Naive thymus-derived CD4-positive, alpha-beta T cell (primary cell): ENCODE measurements at regions not wholly inside any gene's neighbourhood (a gene's known extent, or its start where the extent isn't known, plus 50 kb on each side); places are given as distances from the start of the nearest gene placed in this dataset.
"Not testable (repeated sequence)": the region's sequence is repeated elsewhere in the genome, so short reads cannot be mapped to it uniquely, and the experiment has no call there.

ENCODE experiments used
- ATAC-seq: fragments of 150-1000 bp; cut with Tn5 transposase; 2 replicates; pipeline ENCODE4 v1.10.0; 2021; ENCODE audit warnings: mild to moderate bottlenecking, moderate library complexity
- CTCF ChIA-PET: fragments of 350-600 bp; sonication (Branson Sonifier 250); formaldehyde crosslinking; loops from one replicate; lab custom pipeline; 2021; ENCODE audit warnings: antibody characterized with exemption; lab: Charles Lee
- POLR2A ChIA-PET: fragments of 350-600 bp; sonication (Branson Sonifier 250); formaldehyde crosslinking; loops from one replicate; lab custom pipeline; 2021; ENCODE audit warnings: antibody characterized with exemption, inconsistent platforms; lab: Charles Lee
- DNase-seq, 9 donors: peaks; one replicate each; pipeline versions ENCODE4 v3.0.0 to v3.0.0-alpha.2; 2020 to 2022; ENCODE audit warnings: mixed read lengths in 1 of 9
- H3K27ac ChIP-seq: one replicate; pipeline ENCODE4 v1.7.0; 2013; ENCODE audit warnings: mild to moderate bottlenecking, low read depth, low read length, moderate library complexity
- H3K27me3 ChIP-seq, 2 donors: one replicate each; pipeline ENCODE4 v1.7.0; 2013; ENCODE audit warnings: low read length in 2 of 2, mild to moderate bottlenecking in 2 of 2, moderate library complexity in 2 of 2; ENCODE audit not compliant: control insufficient read depth in 2 of 2, insufficient read depth in 2 of 2
- H3K36me3 ChIP-seq, 3 experiments: 1 replicate in 2 of 3; 2 replicates in 1 of 3; pipeline ENCODE4 v1.7.0; 2013; ENCODE audit warnings: low read length in 3 of 3, mild to moderate bottlenecking in 3 of 3, moderate library complexity in 1 of 3; ENCODE audit not compliant: insufficient read depth in 3 of 3, control insufficient read depth in 2 of 3
- H3K4me1 ChIP-seq, 2 donors: one replicate each; pipeline ENCODE4 v1.7.0; 2013; ENCODE audit warnings: low read length in 2 of 2, mild to moderate bottlenecking in 2 of 2, moderate library complexity in 1 of 2; ENCODE audit not compliant: control insufficient read depth in 2 of 2, insufficient read depth in 2 of 2
- H3K4me3 ChIP-seq: 2 replicates; pipeline ENCODE4 v1.7.0; 2013; ENCODE audit warnings: mild to moderate bottlenecking, low read length
- H3K9me3 ChIP-seq, 3 experiments: 1 replicate in 2 of 3; 2 replicates in 1 of 3; pipeline ENCODE4 v1.7.0; 2013; ENCODE audit warnings: low read length in 3 of 3; ENCODE audit not compliant: control insufficient read depth in 2 of 3
- H3K27ac Mint-ChIP-seq, 9 donors: one replicate each; pipeline ENCODE4 v1.8.0; 2020 to 2022; ENCODE audit warnings: mixed read lengths in 9 of 9, mild to moderate bottlenecking in 8 of 9, moderate library complexity in 5 of 9, inconsistent platforms in 2 of 9
- H3K27me3 Mint-ChIP-seq, 5 donors: one replicate each; pipeline ENCODE4 v1.8.0; 2021 to 2022; ENCODE audit warnings: mixed read lengths in 5 of 5, mild to moderate bottlenecking in 1 of 5
- H3K36me3 Mint-ChIP-seq, 5 donors: one replicate each; pipeline ENCODE4 v1.8.0; 2020 to 2022; ENCODE audit warnings: mixed read lengths in 5 of 5, mild to moderate bottlenecking in 3 of 5, inconsistent platforms in 1 of 5
- H3K4me1 Mint-ChIP-seq, 7 donors: one replicate each; pipeline ENCODE4 v1.8.0; 2020 to 2022; ENCODE audit warnings: mixed read lengths in 7 of 7, mild to moderate bottlenecking in 3 of 7, inconsistent platforms in 1 of 7
- H3K4me3 Mint-ChIP-seq, 10 donors: one replicate each; pipeline ENCODE4 v1.8.0; 2020 to 2022; ENCODE audit warnings: mild to moderate bottlenecking in 10 of 10, mixed read lengths in 10 of 10, moderate library complexity in 6 of 10, inconsistent platforms in 2 of 10
- H3K9me3 Mint-ChIP-seq, 11 donors: one replicate each; pipeline ENCODE4 v1.8.0; 2020 to 2022; ENCODE audit warnings: mixed read lengths in 11 of 11, mild to moderate bottlenecking in 4 of 11, inconsistent platforms in 1 of 11, moderate library complexity in 1 of 11
- intact Hi-C, 2 donors: fragments of 100-400 bp; cut with micrococcal nuclease; formaldehyde crosslinking; loops; one replicate each; pipeline ENCODE4 v1.15.1; 2023

GRCh38 chr5:117138523-117138922 lies 563.9 kb upstream of the SEMA6A start:
- no peaks in the 10 kb centered on the region for H3K4me1 ChIP-seq
- no peak overlapping the region for H3K27ac ChIP-seq
- H3K27me3 ChIP-seq: no peaks in the 10 kb centered on the region
- no peaks in the 10 kb centered on the region for H3K36me3 ChIP-seq
- Mint-ChIP-seq H3K36me3 (no peaks in the 10 kb centered on the region), H3K4me1 (no peaks in the 10 kb centered on the region), H3K27ac (no peak overlapping the region), H3K9me3 (peaks cover 0 to 7% (median 0%) of the 10 kb centered on the region in 11 donors), H3K27me3 (no peaks in the 10 kb centered on the region), H3K4me3 (no peak overlapping the region)
- CTCF ChIA-PET: no interaction called here
- POLR2A ChIA-PET: no interaction called here
- no peak overlapping the region for H3K4me3 ChIP-seq
- no peak for ATAC-seq
- no peaks in the 10 kb centered on the region for H3K9me3 ChIP-seq
- DNase-seq: no peak
- intact Hi-C loops: no loop called here

- H3K9me3 ChIP-seq: no peaks in the 10 kb centered on the region
- no peak overlapping the region for H3K27ac ChIP-seq
- no peak overlapping the region for H3K4me3 ChIP-seq
- CTCF ChIA-PET: no interaction called here
- DNase-seq (no peak), ATAC-seq (no peak)
- Mint-ChIP-seq H3K4me3 (no peak overlapping the region), H3K36me3 (no peaks in the 10 kb centered on the region), H3K27me3 (no peaks in the 10 kb centered on the region), H3K27ac (no peak overlapping the region), H3K4me1 (no peaks in the 10 kb centered on the region), H3K9me3 (peaks cover 0 to 6% (median 0%) of the 10 kb centered on the region in 11 donors)
- no peaks in the 10 kb centered on the region for H3K36me3 ChIP-seq
- intact Hi-C loops: no loop called here
- H3K4me1 ChIP-seq: no peaks in the 10 kb centered on the region
- no peaks in the 10 kb centered on the region for H3K27me3 ChIP-seq
- POLR2A ChIA-PET: no interaction called here
Observed at GRCh38 chr5:117135851-117136250, 561.2 kb upstream of the SEMA6A start.

GRCh38 chr5:117133198-117133597 lies 558.6 kb upstream of the SEMA6A start:
- POLR2A ChIA-PET: no interaction called here
- no peaks in the 10 kb centered on the region for H3K36me3 Mint-ChIP-seq

DNA sequence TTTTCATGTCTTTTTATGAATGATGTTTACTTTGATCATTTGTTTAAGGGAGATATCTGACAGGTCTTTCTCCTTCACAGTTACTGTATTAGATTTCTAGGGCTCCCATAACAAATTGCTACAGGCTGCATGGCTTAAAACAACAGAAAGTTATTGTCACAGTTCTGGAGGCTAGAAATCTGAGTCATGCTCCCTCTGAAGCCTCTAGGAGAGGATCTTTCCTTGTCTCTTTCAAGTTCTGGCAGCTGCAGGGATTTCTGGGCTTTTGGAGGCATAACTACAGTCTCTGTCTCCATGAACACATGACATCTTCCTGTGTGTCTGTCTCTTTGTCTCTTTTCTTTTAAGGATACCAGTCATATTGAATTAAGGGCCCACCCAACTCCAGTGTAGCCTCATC lies 557.3 kb upstream of the SEMA6A start:
- no peak overlapping the region for H3K4me3 ChIP-seq
- H3K9me3 Mint-ChIP-seq: peaks cover 0 to 26% (median 3%) of the 10 kb centered on the region in 11 donors
- CTCF ChIA-PET: no interaction called here

More at GRCh38 chr5:117133198-117133597, 558.6 kb upstream of the SEMA6A start:
- Histone ChIP-seq H3K9me3 (no peaks in the 10 kb centered on the region), H3K27ac (no peak overlapping the region), H3K36me3 (no peaks in the 10 kb centered on the region), H3K27me3 (no peaks in the 10 kb centered on the region), H3K4me1 (no peaks in the 10 kb centered on the region), H3K4me3 (no peak overlapping the region)
- ATAC-seq (no peak), DNase-seq (no peak)
- no peaks in the 10 kb centered on the region for H3K27me3 Mint-ChIP-seq
- no peaks in the 10 kb centered on the region for H3K4me1 Mint-ChIP-seq
- no peak overlapping the region for H3K4me3 Mint-ChIP-seq
- intact Hi-C loops: no loop called here
- no peak overlapping the region for H3K27ac Mint-ChIP-seq
- CTCF ChIA-PET: no interaction called here
- peaks cover 0 to 16% (median 2%) of the 10 kb centered on the region in 11 donors for H3K9me3 Mint-ChIP-seq

DNA sequence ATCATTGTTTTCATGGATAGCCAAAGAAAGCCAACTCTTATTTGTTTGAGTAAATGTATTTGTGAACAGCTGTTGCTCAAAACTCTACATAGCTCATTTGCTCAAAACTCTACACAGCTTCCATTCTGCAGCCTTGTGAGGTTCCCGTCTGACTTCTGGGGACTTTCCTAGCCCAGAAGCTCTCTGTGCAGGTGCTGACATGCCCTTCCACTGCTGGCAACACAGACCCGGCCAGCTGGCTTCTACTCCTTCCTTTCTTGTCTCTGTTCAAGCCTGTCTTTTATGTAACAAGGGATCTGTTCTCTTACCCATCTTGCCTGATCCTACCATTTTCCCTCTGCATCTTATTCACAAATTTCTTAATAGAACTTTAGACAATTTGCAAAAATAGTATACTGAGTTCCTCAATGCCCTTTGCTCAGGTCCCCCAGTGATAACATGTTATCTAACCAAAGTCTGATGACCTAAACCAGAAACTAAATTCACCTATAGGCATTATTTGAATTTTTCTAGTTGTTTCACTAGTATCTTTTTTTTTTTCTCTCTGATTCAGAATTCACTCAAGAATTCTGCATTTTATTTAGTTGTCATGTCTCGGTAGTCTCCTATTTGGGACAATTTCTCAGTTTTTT lies 556.5 kb upstream of the SEMA6A start:
- H3K4me3 Mint-ChIP-seq: no peak overlapping the region
- ChIA-PET POLR2A (no interaction called here), CTCF (no interaction called here)
- Histone ChIP-seq H3K9me3 (no peaks in the 10 kb centered on the region), H3K27ac (no peak overlapping the region), H3K27me3 (no peaks in the 10 kb centered on the region), H3K4me3 (no peak overlapping the region), H3K36me3 (no peaks in the 10 kb centered on the region), H3K4me1 (no peaks in the 10 kb centered on the region)
- no peaks in the 10 kb centered on the region for H3K4me1 Mint-ChIP-seq
- no peaks in the 10 kb centered on the region for H3K36me3 Mint-ChIP-seq
- DNase-seq: no peak
- no peak for ATAC-seq
- no peaks in the 10 kb centered on the region for H3K27me3 Mint-ChIP-seq
- intact Hi-C loops: no loop called here
- H3K27ac Mint-ChIP-seq: no peak overlapping the region
- peaks cover 0 to 26% (median 3%) of the 10 kb centered on the region in 11 donors for H3K9me3 Mint-ChIP-seq

More for the DNA sequence above, 557.3 kb upstream of the SEMA6A start:
- POLR2A ChIA-PET: no interaction called here
- no peaks in the 10 kb centered on the region for H3K36me3 Mint-ChIP-seq
- no peaks in the 10 kb centered on the region for H3K27me3 ChIP-seq
- no peak overlapping the region for H3K27ac Mint-ChIP-seq
- no peak overlapping the region for H3K27ac ChIP-seq
- H3K4me1 ChIP-seq: no peaks in the 10 kb centered on the region
- no peaks in the 10 kb centered on the region for H3K36me3 ChIP-seq
- H3K9me3 ChIP-seq: no peaks in the 10 kb centered on the region
- no peak overlapping the region for H3K4me3 Mint-ChIP-seq
- ATAC-seq: no peak
- intact Hi-C loops: no loop called here
- DNase-seq: no peak
- no peaks in the 10 kb centered on the region for H3K27me3 Mint-ChIP-seq
- H3K4me1 Mint-ChIP-seq: no peaks in the 10 kb centered on the region

DNA sequence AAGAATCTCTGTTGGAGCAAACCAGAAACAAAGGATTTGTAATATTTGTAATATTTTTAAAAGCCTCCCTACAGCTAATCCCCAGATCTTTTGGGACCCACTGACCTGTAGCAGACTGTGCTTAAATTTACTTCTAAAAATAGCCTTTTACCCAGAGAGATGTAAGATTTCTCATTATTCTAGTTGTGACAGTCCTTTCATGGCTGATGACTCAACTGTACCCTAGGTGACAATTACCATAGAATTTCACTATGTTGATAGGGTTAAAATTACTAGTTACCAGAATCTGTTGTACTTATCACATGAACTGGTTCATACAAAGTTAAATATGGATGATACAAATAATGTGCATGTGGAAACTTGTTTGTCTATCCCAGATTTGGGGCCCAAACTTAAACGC lies 543.9 kb upstream of the SEMA6A start:
- no peak overlapping the region for H3K27ac Mint-ChIP-seq
- no peaks in the 10 kb centered on the region for H3K36me3 Mint-ChIP-seq
- H3K4me3 Mint-ChIP-seq: no peak overlapping the region
- Histone ChIP-seq H3K27ac (no peak overlapping the region), H3K9me3 (no peaks in the 10 kb centered on the region), H3K4me3 (no peak overlapping the region), H3K27me3 (no peaks in the 10 kb centered on the region), H3K36me3 (no peaks in the 10 kb centered on the region), H3K4me1 (no peaks in the 10 kb centered on the region)
- CTCF ChIA-PET: no interaction called here
- DNase-seq (no peak), ATAC-seq (no peak)
- H3K9me3 Mint-ChIP-seq: peaks cover 3 to 18% (median 7%) of the 10 kb centered on the region in 11 donors
- H3K4me1 Mint-ChIP-seq: no peaks in the 10 kb centered on the region
- H3K27me3 Mint-ChIP-seq: no peaks in the 10 kb centered on the region
- intact Hi-C loops: no loop called here
- POLR2A ChIA-PET: no interaction called here

DNA sequence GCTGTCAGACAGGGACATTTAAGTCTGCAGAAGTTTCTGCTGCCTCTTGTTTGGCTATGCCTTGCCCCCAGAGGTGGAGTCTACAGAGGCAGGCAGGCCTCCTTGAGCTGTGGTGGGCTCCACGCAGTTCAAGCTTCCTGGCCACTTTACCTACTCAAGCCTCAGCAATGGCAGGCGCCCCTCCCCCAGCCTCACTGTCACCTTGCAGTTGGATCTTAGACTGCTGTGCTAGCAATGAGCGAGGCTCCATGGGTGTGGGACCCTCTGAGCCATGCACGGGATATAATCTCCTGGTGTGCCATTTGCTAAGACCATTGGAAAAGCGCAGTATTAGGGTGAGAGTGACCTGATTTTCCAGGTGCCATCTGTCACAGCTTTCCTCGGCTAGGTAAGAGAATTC lies 542.7 kb upstream of the SEMA6A start:
- H3K36me3 Mint-ChIP-seq, H3K4me1 ChIP-seq, H3K9me3 ChIP-seq, H3K27ac Mint-ChIP-seq, POLR2A ChIA-PET, ATAC-seq, H3K27me3 ChIP-seq, H3K36me3 ChIP-seq, H3K27me3 Mint-ChIP-seq, H3K4me3 Mint-ChIP-seq, H3K4me1 Mint-ChIP-seq, H3K4me3 ChIP-seq, intact Hi-C loops, CTCF ChIA-PET, DNase-seq, H3K27ac ChIP-seq: not testable (repeated sequence)
- H3K9me3 Mint-ChIP-seq: peaks cover 4 to 13% (median 7%) of the 10 kb centered on the region in 11 donors
